Colonic mucosa (tissue), 4 donors: ENCODE measurements at regions not wholly inside any gene's neighbourhood (a gene's known extent, or its start where the extent isn't known, plus 50 kb on each side); places are given as distances from the start of the nearest gene placed in this dataset.
"Not testable (repeated sequence)": the region's sequence is repeated elsewhere in the genome, so short reads cannot be mapped to it uniquely, and the experiment has no call there.

ENCODE experiments used
- DNase-seq: peaks from one replicate; pipeline ENCODE4 v3.0.0-alpha.2; 2020
- H3K27ac ChIP-seq: fragments of 200-600 bp; one replicate; pipeline ENCODE4 v1.8.0; 2021
- H3K27me3 ChIP-seq: fragments of 200-600 bp; one replicate; pipeline ENCODE4 v1.8.0; 2021
- H3K36me3 ChIP-seq: fragments of 200-600 bp; one replicate; pipeline ENCODE4 v1.8.0; 2021
- H3K4me1 ChIP-seq: fragments of 200-600 bp; one replicate; pipeline ENCODE4 v1.8.0; 2021; ENCODE audit warnings: mild to moderate bottlenecking
- H3K4me3 ChIP-seq: fragments of 200-600 bp; one replicate; pipeline ENCODE4 v1.8.0; 2021
- H3K9ac ChIP-seq, 2 donors: one replicate each; pipeline ENCODE4 v1.7.0; 2013; ENCODE audit warnings: control low read depth in 2 of 2, low read depth in 2 of 2, low read length in 2 of 2
- H3K9me3 ChIP-seq: fragments of 200-600 bp; one replicate; pipeline ENCODE4 v1.8.0; 2021
- intact Hi-C: fragments of 100-400 bp; cut with DNase I; formaldehyde crosslinking; loops from one replicate; pipeline ENCODE4 v1.14.1; 2022
- TF ChIP-seq, protein P1 (sequence below): fragments of 200-600 bp; IDR thresholded peaks from one replicate; pipeline ENCODE4 v1.8.0; 2022; ENCODE audit warnings: antibody characterized with exemption, mild to moderate bottlenecking
- donor health status: healthy.
- donor health status: DM: no; HTN: no; CAD: no.
- donor health status: DM: no; HTN: no; CAD: no.

DNA sequence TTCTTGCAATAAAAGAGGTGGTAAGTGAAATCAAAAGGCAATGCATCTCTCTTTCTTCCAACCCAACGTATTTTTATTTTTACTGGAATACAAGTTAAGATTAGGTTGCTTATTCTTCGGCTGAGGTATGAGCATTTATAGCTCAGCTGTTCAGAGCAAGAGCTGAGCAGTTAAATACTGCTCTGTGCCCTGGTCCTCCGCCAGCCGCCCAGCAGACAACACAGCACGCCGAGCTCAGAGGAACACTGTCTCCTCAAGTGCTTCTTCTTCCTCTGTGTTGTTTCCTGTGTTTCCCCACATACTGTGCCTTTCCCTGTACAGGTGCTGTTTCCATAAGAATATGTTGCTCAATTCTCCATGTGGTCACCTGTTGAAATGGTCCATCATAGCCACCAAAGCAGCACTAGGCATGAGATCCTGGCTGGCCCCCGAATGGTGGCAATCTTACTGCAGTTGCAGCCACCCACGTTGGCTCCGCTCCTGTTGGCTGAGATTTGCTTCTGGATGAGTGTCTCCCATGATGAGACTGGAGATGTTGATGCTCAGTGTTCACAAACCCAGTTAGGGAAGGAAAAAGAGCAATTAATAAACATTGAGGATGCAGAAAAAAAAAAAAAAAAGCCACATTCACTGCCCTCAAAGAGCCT is 515.3 kb downstream of the GRIN2A start:
- Histone ChIP-seq H3K27me3 (no peaks in the 10 kb centered on the region), H3K36me3 (no peaks in the 10 kb centered on the region), H3K27ac (peak overlapping the region; percentile 61), H3K9me3 (no peaks in the 10 kb centered on the region), H3K4me1 (no peaks in the 10 kb centered on the region), H3K4me3 (no peak overlapping the region), H3K9ac (no peak overlapping the region)
- peak; percentile 34 for DNase-seq
- intact Hi-C loops = no loop called here
- TF ChIP-seq, protein P1, sequence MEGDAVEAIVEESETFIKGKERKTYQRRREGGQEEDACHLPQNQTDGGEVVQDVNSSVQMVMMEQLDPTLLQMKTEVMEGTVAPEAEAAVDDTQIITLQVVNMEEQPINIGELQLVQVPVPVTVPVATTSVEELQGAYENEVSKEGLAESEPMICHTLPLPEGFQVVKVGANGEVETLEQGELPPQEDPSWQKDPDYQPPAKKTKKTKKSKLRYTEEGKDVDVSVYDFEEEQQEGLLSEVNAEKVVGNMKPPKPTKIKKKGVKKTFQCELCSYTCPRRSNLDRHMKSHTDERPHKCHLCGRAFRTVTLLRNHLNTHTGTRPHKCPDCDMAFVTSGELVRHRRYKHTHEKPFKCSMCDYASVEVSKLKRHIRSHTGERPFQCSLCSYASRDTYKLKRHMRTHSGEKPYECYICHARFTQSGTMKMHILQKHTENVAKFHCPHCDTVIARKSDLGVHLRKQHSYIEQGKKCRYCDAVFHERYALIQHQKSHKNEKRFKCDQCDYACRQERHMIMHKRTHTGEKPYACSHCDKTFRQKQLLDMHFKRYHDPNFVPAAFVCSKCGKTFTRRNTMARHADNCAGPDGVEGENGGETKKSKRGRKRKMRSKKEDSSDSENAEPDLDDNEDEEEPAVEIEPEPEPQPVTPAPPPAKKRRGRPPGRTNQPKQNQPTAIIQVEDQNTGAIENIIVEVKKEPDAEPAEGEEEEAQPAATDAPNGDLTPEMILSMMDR = no peak

DNA sequence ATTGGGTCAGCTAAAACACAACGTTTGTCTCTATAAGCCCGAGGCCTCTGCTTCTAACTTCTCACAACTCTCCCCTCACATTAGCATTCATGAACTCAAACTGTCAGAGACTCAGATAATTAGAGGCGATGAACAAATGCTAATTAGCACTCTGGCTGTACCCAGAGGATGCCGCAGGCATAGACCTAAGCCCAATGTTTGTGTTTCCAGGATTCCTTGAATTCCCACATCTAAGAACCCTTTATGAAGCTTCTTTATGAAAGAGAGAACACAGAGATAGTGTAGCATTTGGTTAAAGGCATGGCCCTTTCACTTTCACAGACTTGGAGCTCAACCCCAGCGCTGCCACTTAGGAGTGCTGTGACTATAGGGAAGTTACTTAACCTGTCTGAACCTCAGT is 512.2 kb downstream of the GRIN2A start:
- no peaks in the 10 kb centered on the region for H3K36me3 ChIP-seq
- no peak overlapping the region for H3K27ac ChIP-seq
- H3K27me3 ChIP-seq = no peaks in the 10 kb centered on the region
- no peak for DNase-seq
- intact Hi-C loops = no loop called here
- H3K4me1 ChIP-seq = no peaks in the 10 kb centered on the region
- H3K9ac ChIP-seq = no peak overlapping the region
- H3K9me3 ChIP-seq = no peaks in the 10 kb centered on the region
- TF ChIP-seq, protein P1 = no peak
- no peak overlapping the region for H3K4me3 ChIP-seq

DNA sequence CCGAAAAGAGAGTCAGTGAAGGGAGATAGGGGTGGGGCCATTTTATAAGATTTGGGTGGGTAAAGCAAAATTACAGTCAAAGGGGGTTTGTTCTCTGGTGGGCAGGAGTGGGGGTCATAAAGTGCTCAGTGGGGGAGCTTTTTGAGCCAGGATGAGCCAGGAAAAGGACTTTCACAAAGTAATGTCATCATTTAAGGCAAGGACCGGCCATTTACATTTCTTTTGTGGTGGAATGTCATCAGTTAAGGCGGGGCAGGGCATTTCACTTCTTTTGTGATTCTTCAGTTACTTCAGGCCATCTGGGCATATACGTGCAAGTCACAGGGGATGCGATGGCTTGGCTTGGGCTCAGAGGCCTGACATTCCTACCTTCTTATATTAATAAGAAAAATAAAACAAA is 511.6 kb downstream of the GRIN2A start:
- H3K36me3 ChIP-seq, DNase-seq, H3K9me3 ChIP-seq, H3K9ac ChIP-seq, H3K4me1 ChIP-seq, H3K27me3 ChIP-seq, H3K4me3 ChIP-seq, H3K27ac ChIP-seq, intact Hi-C loops: not testable (repeated sequence)

DNA sequence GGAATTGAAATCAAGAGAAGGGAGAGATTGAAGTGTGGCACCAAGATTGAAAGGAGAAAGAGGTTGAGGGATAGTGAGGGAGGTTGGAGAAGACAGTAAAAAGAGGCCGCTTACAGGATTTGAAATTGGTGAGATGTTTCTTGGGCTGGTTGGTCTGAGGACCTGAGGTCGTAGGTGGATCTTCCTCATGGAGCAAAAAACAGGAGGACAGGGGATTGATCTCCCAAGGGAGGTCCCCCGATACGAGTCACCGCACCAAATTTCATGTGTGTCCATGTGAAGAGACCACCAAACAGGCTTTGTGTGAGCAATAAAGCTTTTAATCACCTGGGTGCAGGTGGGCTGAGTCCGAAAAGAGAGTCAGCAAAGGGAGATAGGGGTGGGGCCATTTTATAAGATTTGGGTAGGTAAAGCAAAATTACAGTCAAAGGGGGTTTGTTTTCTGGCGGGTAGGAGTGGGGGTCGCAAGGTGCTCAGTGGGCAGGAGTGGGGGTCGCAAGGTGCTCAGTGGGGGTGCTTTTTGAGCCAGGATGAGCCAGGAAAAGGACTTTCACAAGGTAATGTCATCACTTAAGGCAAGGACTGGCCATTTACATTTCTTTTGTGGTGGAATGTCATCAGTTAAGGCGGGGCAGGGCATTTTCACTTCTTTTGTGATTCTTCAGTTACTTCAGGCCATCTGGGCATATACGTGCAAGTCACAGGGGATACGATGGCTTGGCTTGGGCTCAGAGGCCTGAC is 505.5 kb downstream of the GRIN2A start:
- H3K27ac ChIP-seq, intact Hi-C loops, H3K36me3 ChIP-seq, H3K27me3 ChIP-seq, DNase-seq, H3K4me1 ChIP-seq, H3K9me3 ChIP-seq, H3K9ac ChIP-seq, H3K4me3 ChIP-seq: not testable (repeated sequence)

DNA sequence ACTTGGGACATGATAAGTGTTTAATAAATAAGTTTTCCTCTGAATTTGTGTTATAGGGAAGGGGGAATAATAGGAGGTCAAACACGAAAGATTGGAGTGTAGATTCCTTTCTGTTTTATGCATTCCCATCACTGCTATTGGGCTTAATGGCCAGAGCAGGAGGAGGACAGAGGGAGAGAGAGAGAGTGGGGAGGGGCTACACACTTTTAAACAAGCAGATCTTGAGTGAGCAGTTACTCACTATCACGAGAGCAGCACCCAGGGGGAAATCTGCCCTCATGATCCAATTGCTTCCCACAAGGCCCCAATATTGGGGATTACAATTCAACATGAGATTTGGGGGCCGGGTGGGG is 505.0 kb downstream of the GRIN2A start:
- intact Hi-C loops = no loop called here
- no peaks in the 10 kb centered on the region for H3K9me3 ChIP-seq
- H3K27ac ChIP-seq = no peak overlapping the region
- TF ChIP-seq, protein P1 = no peak
- no peaks in the 10 kb centered on the region for H3K36me3 ChIP-seq
- no peak overlapping the region for H3K9ac ChIP-seq
- no peak overlapping the region for H3K4me3 ChIP-seq
- H3K27me3 ChIP-seq = no peaks in the 10 kb centered on the region
- no peak for DNase-seq
- H3K4me1 ChIP-seq = no peaks in the 10 kb centered on the region

DNA sequence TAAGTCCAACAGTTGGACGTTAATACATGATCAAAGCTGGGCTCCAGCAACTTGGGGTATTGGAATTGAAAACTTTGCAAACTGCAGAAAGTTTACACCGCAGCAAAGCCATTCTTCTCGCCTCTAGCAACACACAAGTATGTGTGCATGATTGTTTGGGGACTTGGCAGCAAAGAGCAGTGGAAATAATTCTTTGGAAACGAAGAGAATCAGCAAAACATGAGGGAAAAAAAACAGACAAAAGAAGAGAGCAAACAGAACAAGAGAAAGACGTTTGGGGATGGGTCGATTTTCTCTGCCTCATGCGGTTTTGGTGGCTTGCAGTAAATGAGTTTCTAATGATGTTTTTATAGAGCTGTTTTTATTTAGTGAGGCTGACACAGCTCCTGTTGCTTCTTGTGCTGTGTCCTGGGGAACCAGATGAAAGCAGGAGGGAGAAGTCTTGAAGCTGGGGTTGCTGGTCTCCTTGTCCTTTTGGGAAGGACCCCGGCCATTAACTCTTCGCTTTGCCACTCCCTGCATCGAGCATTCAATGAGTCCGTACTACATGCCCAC is 502.9 kb downstream of the GRIN2A start:
- H3K9ac ChIP-seq = no peak overlapping the region
- H3K27ac ChIP-seq = no peak overlapping the region
- TF ChIP-seq, protein P1 = no peak
- DNase-seq = no peak
- H3K4me3 ChIP-seq = no peak overlapping the region
- no peaks in the 10 kb centered on the region for H3K27me3 ChIP-seq
- intact Hi-C loops = no loop called here
- H3K36me3 ChIP-seq = no peaks in the 10 kb centered on the region
- H3K4me1 ChIP-seq = no peaks in the 10 kb centered on the region
- H3K9me3 ChIP-seq = no peaks in the 10 kb centered on the region
